ENCODE measurements at regions not wholly inside any gene's neighbourhood (a gene's known extent, or its start where the extent isn't known, plus 50 kb on each side); places are given as distances from the start of the nearest gene placed in this dataset.

DNA sequence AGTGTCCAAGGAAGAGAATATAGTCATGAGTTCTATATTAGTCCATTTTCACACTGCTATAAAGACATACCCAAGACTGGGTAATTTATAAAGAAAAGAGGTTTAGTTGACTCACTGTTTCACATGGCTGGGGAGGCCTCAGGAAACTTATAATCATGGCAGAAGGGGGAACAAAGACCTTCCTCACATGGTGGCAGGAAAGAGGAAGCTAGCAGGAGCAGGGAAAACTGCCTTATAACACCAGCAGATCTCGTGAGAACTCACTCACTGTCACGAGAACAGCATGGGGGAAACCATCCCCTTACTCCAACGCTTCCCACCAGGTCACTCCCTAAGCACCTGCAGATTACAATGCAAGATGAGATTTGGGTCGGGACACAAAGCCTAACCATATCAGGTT lies 139.0 kb upstream of the ZNF438 start:
- no peak overlapping the region for H3K9ac ChIP-seq (ENCODE audit: low read length)
- no peak overlapping the region for H3K4me3 ChIP-seq (replicated peaks in 1 of 2; ENCODE audit: low read depth in 1 of 2, low read length in 2 of 2)
- no peak for DNase-seq (ENCODE audit: low read depth, low spot score)
- H3K79me2 ChIP-seq (ENCODE audit: insufficient read depth, low read length): no peaks in the 10 kb centered on the region
- intact Hi-C loops (cut with micrococcal nuclease): no loop called here
- ATAC-seq: no peak
- H3K4me2 ChIP-seq (ENCODE audit: low read length): no peak overlapping the region
- H3K9me3 ChIP-seq (ENCODE audit: control insufficient read depth in 1 of 2, insufficient read depth in 1 of 2, low read depth in 1 of 2, low read length in 2 of 2): no peaks in the 10 kb centered on the region
- no peak for TF ChIP-seq EZH2 (IDR thresholded peaks at IDR 0.05)
- no peak for TF ChIP-seq CEBPB (IDR thresholded peaks at IDR 0.05; ENCODE audit: low read depth)
- TF ChIP-seq SIN3A (IDR thresholded peaks at IDR 0.05; ENCODE audit: low read depth): no peak
- no peak for TF ChIP-seq ZNF274 (IDR thresholded peaks at IDR 0.05; ENCODE audit: low read depth, low read length)
- TF ChIP-seq ZFX (IDR thresholded peaks at IDR 0.05): no peak
- no peak for TF ChIP-seq TCF7L2 (IDR thresholded peaks at IDR 0.05; ENCODE audit: borderline replicate concordance, extremely low read depth, insufficient read depth, insufficient read length)
- TF ChIP-seq, protein P1, sequence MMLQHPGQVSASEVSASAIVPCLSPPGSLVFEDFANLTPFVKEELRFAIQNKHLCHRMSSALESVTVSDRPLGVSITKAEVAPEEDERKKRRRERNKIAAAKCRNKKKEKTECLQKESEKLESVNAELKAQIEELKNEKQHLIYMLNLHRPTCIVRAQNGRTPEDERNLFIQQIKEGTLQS (IDR thresholded peaks at IDR 0.05): no peak
- TF ChIP-seq, protein P2, sequence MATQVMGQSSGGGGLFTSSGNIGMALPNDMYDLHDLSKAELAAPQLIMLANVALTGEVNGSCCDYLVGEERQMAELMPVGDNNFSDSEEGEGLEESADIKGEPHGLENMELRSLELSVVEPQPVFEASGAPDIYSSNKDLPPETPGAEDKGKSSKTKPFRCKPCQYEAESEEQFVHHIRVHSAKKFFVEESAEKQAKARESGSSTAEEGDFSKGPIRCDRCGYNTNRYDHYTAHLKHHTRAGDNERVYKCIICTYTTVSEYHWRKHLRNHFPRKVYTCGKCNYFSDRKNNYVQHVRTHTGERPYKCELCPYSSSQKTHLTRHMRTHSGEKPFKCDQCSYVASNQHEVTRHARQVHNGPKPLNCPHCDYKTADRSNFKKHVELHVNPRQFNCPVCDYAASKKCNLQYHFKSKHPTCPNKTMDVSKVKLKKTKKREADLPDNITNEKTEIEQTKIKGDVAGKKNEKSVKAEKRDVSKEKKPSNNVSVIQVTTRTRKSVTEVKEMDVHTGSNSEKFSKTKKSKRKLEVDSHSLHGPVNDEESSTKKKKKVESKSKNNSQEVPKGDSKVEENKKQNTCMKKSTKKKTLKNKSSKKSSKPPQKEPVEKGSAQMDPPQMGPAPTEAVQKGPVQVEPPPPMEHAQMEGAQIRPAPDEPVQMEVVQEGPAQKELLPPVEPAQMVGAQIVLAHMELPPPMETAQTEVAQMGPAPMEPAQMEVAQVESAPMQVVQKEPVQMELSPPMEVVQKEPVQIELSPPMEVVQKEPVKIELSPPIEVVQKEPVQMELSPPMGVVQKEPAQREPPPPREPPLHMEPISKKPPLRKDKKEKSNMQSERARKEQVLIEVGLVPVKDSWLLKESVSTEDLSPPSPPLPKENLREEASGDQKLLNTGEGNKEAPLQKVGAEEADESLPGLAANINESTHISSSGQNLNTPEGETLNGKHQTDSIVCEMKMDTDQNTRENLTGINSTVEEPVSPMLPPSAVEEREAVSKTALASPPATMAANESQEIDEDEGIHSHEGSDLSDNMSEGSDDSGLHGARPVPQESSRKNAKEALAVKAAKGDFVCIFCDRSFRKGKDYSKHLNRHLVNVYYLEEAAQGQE (IDR thresholded peaks at IDR 0.05; ENCODE audit: low read depth): no peak
- TF ChIP-seq, protein P3, sequence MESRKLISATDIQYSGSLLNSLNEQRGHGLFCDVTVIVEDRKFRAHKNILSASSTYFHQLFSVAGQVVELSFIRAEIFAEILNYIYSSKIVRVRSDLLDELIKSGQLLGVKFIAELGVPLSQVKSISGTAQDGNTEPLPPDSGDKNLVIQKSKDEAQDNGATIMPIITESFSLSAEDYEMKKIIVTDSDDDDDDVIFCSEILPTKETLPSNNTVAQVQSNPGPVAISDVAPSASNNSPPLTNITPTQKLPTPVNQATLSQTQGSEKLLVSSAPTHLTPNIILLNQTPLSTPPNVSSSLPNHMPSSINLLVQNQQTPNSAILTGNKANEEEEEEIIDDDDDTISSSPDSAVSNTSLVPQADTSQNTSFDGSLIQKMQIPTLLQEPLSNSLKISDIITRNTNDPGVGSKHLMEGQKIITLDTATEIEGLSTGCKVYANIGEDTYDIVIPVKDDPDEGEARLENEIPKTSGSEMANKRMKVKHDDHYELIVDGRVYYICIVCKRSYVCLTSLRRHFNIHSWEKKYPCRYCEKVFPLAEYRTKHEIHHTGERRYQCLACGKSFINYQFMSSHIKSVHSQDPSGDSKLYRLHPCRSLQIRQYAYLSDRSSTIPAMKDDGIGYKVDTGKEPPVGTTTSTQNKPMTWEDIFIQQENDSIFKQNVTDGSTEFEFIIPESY (IDR thresholded peaks at IDR 0.05; ENCODE audit: extremely low read depth, insufficient replicate concordance, low read length): no peak
- TF ChIP-seq, protein P4, sequence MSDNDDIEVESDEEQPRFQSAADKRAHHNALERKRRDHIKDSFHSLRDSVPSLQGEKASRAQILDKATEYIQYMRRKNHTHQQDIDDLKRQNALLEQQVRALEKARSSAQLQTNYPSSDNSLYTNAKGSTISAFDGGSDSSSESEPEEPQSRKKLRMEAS (IDR thresholded peaks at IDR 0.05): no peak
- TF ChIP-seq JUND (IDR thresholded peaks at IDR 0.05): no peak
- TF ChIP-seq ELF1 (IDR thresholded peaks at IDR 0.05; ENCODE audit: borderline replicate concordance, low read depth): no peak
- no peak for TF ChIP-seq YY1 (IDR thresholded peaks at IDR 0.05; ENCODE audit: extremely low read depth, insufficient replicate concordance, low read depth, low read length)
- TF ChIP-seq EZH2phosphoT487 (IDR thresholded peaks at IDR 0.05; ENCODE audit: borderline replicate concordance): no peak
- H3K27me3 ChIP-seq (ENCODE audit: insufficient read depth, low read length): no peaks in the 10 kb centered on the region
- H3K4me1 ChIP-seq (ENCODE audit: control insufficient read depth in 1 of 2, insufficient read depth in 2 of 2, low read length in 2 of 2): no peaks in the 10 kb centered on the region
- no peaks in the 10 kb centered on the region for H3K9me2 ChIP-seq (ENCODE audit: insufficient read depth)
- no TSS peak for BruUV-seq (replicated peaks)
- CTCF ChIA-PET: no interaction called here
- H2AFZ ChIP-seq (ENCODE audit: low read depth, low read length, poor library complexity, severe bottlenecking): no peak overlapping the region
- no peaks in the 10 kb centered on the region for H4K20me1 ChIP-seq (ENCODE audit: insufficient read depth)
- H3K27ac ChIP-seq (ENCODE audit: low read depth, low read length): no peak overlapping the region
- RAD21 ChIA-PET (ENCODE audit: low non-redundant PET in 1 of 2, low total read pairs in 2 of 2, uncharacterized antibody in 2 of 2, unreplicated experiment in 2 of 2): no interaction called here
- no peaks in the 10 kb centered on the region for H3K36me3 ChIP-seq (ENCODE audit: control insufficient read depth in 1 of 2, insufficient read depth in 2 of 2, low read length in 2 of 2)
- POLR2A ChIA-PET: no interaction called here
